SW 1271 (cell line): ENCODE measurements at regions not wholly inside any gene's neighbourhood (a gene's known extent, or its start where the extent isn't known, plus 50 kb on each side); places are given as distances from the start of the nearest gene placed in this dataset.
A peak's percentile ranks its signal among the peaks of the same experiment; 100 is the strongest.

Experiments used
- DNase-seq, 2 experiments: peaks; one replicate each; lab custom pipeline; 2025; lab: John Stamatoyannopoulos, UW

DNA sequence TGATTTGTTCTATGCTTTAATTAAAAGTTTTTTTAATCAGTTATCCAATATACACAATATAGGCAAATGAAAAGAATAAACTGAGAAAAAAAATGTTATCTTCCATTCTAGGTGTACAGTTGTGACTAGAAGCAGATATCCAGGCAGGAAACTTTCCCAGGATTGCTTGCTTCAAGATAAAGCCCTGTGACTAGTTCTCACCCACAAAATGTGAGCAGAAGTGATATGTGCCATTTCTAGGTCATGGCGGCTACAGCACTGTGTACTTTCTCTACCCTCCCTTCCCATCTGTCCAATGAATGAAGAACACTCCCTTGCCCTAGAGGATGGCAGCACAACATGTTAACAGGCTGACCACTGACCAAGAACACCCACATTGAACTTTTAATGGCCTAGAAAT lies 110.5 kb upstream of the STT3B start:
- DNase-seq: no peak

DNA sequence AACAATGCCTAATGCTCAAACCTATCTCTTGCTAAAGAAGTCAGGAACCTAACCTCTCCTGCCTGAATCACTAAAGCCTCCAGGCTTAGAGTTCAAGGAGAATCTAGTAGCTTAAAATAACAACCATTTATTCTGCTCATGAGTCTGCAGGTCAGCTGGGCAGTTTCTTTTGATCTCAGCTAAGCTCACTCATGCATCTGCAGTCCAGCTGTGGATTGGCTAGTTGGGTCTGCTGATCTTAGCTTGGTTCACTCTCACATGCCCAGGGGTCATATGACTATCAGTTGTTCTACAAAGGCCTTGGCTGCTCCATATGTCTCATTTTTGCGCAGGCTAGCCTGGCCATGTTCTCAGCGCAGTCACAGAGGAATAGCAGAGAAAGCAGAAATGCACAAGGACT lies 109.2 kb upstream of the STT3B start:
- no peak for DNase-seq

DNA sequence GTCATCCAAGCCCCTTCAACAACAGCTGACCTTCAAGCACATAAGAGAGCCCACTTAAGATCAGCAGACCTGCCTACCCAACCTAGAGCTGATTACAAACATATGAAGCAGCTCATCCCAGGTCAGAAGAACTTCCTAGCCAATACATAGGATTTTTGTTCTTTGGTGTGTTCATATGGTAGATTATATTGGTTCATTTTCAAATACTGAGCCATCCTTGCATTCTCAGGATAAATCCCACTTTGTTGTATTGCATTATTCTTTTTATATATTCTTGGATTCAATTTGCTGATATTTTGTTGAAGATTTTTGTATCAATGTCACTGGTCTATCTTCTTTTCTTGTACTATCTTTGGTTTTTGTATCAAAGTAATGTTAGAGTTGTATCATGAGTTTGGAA lies 107.3 kb upstream of the STT3B start:
- no peak for DNase-seq

DNA sequence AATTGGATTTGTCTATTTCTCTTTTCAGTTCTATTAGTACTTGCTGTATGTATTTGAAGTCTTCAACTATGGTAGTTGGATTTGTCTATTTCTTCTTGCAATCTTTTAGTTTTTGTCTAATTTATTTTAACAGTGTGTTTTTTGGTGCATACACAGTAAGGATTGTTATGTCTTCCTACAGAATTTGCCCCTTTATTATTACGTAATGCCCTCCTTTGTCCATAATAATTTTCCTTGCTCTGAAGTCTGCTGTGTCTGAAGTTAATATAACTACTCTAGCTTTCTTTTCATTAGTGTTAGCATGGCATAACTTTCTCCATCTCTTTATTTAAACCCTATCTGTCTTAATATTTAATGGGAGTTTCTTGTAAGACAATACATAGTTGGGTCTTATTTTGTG lies 105.1 kb upstream of the STT3B start:
- no peak for DNase-seq

DNA sequence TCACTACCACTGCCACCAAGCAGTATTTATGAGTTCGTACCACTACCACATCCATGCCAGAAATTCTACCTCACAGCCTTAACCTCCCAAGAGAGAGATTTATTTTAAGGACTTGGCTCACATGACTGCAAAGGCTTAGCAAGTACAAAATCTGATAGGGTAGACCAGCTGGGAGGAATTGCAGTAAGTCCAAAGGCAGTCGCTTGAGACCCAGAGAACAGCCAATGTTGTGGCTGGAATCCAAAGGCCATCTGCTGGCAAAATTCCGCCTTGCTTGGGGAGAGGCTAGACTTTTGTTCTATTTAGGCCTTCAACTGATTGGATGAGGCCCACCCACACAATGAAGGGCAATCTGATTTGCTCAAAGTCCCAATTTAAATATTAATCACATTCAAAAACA lies 101.4 kb upstream of the STT3B start:
- no peak for DNase-seq

DNA sequence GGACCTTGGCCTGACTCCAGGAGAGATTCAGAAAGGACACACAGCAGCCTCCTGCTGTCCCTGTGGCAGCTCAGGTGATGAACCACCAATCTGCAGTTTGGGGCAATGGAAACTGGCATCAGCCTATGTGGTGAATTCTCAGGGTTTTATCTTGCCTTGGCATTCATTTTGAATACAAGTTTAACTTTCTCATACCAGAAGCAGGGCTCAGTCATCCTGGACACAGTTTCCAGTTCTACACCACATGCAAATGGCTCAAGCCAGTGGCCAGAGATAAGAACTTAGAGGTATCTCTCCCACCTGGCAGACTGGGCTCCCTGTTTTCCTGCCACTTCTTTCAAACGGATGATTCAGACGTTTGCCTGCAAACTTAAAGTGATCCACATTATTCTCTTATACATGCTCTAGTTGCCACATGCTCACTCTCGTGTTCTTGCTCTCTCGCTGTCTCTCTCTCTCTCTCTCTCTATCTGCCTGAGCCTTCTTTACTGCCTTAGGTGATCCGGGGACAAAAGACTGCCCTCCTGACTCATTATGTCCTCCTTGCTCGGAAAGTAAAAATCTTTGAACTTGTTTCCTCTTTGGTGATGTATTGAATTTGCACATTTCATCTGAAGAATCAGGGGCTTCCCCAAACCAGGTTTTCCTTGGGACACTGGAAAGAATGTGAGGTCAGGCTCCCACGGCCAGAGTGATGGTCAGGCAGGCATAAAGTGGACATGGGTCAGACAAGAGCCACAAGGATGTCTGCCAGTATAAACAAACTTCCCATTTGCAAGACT lies 99.6 kb upstream of the STT3B start:
- no peak for DNase-seq

DNA sequence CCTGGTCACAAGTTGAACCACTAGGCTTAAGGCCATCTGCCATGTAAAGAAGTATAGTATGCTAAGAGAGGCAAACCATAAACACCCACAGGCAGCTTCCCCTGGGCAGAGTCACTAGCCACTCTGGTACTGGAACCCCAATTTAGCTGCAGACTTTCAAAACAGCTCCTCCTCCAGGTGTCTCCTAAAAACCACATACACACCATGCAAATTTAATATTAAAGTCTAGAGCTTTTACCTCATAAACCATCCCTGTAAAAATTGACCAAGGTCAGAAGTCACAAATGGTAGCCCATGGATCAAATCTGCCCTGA lies 99.1 kb upstream of the STT3B start:
- DNase-seq: no peak

DNA sequence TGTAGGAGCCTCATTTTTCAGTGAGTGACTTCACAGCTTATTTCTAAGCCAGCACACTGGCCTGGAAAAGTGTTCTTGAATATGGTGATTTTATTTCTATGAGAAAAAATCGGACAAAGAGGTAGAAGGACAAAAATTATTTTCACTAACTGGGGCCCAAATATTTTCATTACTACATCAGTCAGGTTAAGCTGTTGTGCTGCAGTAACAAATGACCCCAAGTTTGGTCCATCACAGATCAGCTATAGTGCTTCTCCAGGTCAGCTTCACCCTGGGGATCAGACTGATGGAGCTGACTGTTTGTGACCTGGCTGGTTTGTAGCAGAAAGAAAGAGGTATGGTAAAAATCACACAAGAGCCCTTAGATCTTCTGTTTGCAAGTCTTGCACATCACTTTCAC lies 97.9 kb upstream of the STT3B start:
- DNase-seq: no peak

DNA sequence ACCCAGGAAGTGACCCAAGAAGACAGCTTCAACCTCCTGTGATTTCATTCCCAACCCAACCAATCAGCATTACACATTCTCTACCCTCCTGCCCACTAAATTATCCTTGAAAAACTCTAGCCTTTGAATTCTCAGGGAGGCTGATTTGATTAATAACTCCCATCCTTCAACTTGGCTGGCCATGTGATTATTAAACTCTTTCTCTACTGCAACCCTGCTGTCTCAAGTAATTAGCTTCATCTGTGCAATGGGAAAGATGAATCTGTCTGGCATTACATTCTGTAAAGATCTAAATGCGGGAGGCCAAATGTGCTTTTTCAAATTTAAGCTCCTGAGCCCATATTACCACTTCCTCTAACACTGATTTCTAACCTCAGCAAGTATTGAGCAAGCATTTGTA lies 95.9 kb upstream of the STT3B start:
- no peak for DNase-seq

DNA sequence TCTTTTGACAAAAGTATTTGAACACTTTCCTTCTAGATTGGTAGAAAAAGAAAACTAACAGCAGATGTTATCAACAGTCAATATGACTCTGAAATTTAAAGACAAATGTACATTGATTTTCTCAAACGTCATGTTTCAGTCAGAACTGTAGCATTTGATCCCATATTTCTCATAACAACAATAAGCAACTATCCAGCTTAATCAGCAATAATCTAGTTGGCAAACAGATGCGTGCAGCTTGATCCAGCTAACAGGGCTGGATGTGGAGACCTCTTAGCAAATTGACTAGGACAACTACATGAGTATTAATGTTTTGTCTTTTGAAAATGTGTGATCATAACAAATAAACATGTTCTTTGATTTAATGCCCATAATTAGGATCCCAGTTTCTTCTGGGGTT lies 94.0 kb upstream of the STT3B start:
- no peak for DNase-seq

DNA sequence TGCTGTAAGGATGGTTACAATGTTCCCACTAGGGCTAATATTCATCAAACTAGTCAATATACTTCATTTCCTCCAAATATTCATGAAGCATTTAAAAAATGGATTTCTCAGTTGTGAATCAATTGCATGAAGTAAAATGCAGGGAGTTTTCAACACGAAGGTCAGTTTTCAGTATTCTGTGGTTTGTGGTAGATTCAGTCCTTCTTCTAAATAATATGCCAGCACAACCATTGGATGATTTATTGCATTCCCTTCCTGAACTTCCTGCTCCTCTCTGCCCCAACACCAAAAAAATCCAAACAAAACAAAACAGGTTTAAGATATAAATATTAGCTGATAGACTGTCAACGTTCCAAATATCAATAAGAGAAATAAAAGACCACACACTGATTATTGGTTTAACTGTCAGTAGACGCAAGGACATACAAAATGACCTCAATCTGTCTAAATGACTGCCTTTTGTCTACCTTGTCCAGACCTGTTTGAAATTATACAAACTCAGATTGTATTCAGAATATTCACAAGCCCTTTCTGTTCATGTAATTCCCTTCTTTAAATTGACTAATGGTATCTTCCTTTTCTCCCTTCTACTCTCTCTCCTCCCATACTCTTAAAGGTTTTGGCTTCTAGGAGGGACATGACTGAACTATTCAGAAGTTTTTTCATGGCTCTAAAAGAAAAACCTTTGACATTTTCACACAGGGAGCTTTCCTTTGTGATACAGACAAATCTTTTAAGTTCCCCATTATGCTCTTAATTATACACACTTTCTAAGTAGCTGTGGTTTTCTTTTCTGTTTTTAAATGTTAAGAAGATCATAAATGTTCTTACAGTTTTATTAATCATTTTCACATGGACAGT lies 92.6 kb upstream of the STT3B start:
- no peak for DNase-seq

DNA sequence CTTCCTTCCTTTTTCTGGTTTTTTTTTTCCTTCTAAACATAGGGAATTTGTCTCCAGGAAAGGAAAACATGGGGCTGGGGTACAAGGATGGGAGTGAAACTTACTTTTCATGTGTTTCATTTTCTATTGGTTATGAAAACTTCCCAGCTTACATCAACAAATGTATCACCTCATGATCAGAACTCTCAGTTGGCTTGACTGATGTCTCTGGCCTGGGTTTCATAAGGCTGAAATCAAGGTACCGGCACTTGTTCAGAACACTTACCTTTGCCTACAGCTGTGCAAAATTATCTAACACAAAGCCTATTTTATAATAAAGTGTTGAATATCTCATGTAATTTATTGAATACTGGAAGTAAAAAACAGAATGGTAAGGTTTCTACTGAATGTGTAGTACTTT lies 91.8 kb upstream of the STT3B start:
- DNase-seq: no peak

DNA sequence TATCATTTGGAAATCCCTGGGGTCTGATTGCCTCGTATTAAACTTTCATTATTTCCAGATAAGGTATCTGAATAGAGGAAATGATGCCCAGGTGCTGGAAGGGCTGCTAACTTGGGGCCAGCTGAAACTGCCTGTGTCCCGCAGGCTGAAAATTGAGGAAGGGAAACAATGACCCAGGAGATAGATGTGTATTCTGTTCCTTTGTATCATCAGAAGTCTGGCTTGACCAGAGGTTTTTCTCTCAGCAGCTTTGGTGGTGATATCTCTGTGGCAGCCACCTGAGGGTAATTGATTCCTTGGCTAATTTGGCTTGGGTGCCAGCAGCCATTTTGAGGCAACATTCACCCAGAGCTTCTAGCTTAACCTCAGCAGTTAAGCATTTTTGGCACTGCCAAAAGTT lies 90.0 kb upstream of the STT3B start:
- no peak for DNase-seq

DNA sequence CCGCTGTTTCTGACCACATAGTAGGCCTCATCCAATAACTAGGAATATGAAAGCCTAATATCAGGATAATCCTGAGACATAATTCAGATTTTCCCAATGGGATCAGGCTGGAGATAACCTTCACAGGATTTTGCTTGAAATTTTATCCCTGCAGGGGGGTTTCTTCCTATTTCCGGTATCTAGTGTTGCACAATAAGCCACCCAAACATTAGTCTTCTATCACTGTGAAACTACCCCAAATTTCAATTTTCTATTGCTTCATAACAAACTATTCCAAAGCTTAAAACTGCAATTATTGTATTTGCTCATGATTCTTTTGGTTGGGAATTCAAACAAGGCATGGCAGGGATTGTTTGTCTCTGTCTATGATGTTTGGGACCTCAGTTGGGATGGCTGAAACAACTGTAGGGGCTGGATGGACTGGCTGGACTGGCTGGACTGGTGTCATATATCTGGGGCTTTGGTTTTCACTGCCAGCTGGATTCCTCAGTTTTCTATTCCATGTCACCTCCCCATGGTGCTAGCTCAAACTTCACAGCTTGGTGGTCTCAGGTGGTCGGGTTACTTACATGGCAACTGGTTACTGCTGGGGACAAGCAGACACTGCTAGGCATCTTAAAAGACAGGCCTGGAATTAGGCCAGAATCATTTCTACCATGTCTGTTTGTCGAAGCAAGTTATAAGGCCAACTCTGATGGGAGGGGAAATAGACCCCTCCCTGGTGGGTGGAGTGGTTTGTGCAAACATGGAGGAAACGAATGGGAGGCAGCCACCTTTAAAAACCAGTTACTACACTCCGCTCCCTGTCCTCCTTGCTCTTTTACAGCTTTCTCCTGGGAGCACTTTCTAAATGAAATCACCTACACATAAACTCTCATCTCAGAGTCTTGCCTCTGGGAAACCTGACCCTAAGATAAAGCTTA lies 88.2 kb upstream of the STT3B start:
- DNase-seq: no peak

DNA sequence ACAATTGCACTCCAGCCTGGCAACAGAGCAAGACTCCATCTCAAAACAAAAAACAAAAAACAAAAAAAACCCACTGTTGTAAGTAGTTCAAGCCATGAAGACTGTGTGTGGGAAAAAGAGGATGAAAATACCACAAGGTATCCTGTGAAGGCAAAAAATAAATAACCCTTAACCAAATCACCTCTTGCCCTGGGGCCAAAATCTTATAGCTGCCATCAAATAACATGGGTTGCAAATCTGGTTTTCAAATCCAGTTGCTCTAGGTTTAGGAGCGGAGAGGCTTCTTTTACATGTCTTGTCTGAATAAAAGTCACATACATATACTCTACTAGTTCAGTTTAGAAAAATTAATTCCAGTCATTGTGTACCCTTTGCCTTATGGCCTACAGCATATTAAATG lies 87.0 kb upstream of the STT3B start:
- DNase-seq: no peak

DNA sequence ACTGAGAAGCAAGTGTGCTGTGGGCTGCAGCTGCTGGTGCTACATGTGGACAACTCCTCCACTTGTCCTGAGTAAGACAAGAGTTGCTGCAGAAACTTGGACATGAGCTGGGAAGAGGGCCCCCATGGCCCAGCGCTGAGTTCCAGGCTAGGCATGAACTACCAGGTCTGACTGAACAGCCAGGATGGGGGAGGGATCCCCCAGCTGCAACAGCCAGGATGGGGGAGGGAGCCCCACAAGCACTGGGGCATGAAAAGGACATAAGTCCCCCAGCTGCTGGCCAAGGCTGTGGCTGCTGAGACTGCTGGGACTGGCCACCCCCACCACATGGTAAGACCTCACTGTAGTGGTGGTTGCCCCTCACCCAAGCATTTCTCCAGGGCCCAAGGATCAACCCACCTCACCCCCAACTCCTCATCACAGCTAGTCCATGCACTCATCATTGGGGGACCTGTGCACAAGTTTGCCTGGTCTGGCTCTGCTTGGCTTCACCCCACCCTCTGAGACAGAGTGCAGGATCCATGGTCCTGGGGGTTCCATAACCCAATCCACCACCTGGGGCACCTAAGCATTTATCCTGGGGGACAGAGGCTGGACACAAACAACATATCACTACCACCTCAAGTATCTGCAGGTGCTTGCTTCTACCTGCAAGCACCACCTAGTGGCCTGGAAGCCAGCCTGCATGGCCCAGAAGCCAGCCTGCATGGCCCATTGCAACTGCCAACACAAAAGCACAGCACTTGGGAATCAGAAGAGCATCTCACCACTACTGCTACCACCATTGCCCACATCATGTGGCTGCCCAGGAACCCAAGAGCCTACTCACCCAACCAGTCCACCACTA lies 84.5 kb upstream of the STT3B start:
- peak in 1 of 2 experiments; percentile 14 for DNase-seq

DNA sequence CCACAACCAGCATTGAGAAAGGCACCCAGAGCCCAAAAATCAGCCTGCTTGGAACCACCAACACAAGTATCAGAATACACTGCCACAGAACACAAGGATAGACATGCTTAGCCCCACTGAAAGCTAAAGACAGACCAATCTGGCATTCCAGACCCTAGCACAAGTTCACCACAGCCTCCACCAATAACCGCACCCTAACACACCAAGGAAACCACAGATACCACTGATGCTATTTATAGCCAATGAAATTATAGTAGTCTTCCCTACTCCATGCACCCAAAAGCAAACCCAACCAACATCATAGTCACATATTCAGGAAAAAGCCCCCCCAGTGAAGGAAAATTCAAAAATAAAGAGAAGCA lies 83.9 kb upstream of the STT3B start:
- no peak for DNase-seq

DNA sequence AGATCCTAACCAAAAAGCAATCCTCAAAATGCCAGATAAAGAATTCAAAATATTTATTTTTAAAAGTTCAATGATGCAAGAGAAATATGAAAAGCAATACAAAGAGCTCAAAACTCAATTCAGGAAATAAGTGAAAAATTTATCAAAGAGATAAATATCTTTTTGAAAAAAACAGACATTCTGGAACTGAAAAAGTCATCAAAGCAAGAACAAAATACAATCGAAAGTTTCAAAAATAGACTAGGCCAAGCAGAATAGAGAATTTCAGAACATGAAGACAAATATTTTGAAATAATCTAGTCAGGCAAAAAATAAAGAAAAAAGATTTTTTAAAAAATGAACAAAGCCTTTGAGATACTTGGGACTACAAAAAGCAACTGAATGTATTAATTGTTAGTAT lies 83.4 kb upstream of the STT3B start:
- DNase-seq: no peak

DNA sequence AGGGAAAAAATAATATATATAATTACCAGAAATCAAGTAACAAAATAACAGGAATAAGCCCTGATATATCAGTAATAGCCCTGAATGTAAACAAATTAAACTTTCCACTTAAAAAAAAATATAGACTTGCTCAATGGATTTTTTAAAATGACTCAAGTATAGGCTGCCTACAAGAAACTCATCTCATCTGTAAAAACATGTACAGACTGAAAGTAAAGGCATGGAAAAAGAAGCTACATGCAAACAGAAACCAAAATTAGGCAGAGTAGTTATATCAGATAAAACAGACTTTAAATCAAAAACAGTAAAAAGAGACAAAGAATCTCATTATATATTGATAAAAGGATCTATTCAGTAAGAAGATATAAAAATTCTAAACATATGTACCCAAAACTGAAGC lies 82.4 kb upstream of the STT3B start:
- DNase-seq: no peak

DNA sequence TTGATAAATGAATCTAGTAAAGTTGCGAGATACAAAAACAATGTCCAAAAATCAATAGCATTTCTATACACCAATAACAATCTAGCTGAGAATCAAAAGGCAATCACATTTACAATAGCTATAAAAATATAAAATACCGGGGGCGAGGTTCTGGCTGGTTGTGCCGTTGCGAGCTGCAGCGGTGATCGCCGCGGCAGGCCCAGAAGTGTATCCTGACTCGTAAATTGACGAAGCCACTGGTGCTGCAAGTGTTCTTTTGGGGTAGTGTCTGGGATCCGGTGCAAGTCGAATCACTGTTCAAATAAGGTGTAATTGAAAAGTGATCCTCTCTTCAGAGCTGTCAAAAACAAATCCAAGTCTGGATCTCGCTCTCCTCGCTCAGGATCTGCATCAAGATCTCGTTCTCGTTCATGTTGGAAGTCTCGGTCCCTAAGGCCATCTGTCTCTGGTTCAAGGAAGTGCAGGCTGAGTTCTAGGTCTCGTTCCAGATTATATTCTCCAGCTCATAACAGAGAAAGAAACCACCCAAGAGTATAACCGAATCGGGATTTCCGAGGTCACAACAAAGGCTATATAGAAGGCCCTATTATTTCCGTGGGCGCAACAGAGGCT lies 80.1 kb upstream of the STT3B start:
- DNase-seq: no peak

DNA sequence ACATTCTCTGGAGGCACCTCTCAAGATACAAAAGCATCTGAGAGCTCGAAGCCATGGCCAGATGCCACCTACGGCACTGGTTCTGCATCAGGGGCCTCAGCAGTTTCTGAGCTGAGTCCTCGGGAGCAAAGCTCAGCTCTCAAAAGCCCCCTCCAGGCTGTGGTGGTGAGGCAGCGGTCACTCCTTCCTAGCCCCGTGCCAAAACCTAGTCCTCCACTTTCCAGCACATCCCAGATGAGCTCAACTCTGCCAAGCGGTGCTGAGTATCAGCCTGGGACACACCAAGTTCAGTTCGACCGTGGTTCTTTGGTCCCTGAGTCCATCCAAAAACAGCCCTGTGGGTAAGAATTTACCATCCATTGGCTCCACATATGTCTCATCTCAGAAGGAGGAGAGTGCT lies 79.3 kb upstream of the STT3B start:
- no peak for DNase-seq
